ENCODE measurements at regions not wholly inside any gene's neighbourhood (a gene's known extent, or its start where the extent isn't known, plus 50 kb on each side); places are given as distances from the start of the nearest gene placed in this dataset.
A peak's percentile ranks its signal among the peaks of the same experiment; 100 is the strongest.

DNA sequence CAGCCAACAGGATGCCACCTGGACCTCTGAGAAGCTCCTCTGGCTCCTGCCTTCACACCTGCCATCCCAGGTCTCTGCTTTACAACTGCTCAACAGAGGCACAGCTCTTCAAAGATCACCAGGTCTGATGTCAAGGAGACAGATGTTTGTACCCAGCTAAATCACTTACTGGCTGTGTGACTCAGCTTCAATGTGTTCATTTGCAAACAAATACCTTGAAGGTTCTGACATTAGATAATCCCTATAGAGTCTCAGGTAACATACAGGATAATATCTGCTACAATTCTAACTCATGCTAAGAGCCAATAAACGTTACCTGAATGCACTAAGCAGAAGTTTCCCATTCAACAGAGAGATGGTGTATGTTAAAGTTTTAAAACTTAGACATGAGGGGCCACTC, 163.4 kb upstream of the IGF1R start:
- FAIRE-seq, result no peak

DNA sequence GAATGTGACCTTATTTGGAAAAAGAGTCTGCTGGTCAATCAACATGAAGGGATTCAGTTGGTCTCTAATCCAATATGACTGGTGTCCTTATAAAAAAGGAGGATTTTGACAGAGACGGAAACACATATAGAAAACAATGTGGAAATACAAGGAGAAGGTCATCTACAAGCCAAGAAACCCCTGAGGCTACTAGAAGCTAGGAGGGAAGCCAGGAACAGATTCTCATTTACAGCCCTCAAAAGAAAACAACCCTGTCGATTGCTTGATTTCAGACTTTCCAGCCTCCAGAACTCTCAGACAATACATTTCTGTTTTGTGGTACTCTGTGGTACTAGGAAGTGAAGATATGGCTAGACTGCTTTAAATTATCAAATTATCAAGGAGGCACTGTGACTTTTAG, 162.9 kb upstream of the IGF1R start:
- FAIRE-seq, result no peak

DNA sequence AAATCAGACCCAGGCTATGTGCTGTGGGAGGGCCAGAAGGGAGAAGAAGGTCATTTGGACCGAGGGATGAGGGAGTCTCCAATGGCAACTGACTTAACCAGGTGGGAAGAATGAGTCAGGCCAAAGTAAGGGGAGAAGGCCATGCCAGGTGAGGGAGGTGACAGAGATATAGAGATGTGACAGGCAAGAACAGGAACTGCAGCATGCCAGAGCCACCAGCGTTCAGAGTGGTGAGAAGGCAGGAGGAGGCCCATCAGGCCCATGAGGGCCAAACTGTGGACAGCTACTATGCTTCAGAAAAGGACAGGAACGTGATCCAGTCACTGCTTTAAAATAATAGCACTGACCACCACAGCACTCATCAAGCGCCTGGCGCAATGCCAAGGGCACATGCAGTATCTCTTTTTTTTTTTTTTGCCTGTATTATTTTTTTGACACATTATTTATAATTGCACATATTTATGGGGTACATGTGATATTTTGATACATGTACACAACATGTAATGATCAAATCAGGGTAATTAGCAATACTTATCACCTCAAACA, 154.3 kb upstream of the IGF1R start:
- FAIRE-seq, result no peak

DNA sequence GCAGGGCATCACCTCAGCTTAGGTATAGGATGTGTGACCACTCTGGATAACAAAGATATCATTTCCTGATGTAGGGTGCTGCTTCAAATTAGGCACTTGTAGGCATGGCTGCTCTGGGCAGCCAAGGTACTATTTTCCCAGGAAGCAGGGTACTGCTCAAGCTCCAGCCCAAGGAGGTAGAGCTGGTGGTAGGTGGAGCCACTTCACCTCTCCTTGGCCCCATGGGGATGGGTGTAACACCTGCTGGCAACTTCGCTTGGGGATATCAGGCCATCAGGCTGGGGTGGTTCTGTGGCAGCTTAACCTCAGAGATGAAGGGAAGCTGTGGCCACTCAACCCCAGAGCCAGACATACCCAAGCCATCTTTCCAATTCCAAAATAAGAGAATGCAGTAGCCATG, 147.1 kb upstream of the IGF1R start:
- no peak for FAIRE-seq

DNA sequence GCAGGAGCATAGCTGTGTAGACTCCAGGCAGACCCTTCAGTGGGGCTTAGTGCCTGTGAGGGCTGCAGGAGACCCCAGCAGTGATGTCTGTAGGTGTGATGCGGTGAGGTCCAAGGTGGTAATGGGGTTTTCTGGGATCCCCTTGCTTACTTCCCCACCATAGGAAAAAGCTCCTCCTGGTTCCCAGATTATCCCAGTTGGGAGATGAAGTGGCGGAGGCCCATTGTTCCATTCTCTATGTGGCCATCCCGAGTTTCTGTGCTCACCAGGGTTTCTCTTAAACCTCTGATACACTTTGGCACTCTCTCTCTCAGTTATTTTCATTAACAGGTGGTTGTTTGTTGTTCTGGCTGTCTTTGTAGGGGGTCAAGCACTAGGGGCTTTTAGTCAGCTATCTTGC, 146.7 kb upstream of the IGF1R start:
- FAIRE-seq, result no peak

DNA sequence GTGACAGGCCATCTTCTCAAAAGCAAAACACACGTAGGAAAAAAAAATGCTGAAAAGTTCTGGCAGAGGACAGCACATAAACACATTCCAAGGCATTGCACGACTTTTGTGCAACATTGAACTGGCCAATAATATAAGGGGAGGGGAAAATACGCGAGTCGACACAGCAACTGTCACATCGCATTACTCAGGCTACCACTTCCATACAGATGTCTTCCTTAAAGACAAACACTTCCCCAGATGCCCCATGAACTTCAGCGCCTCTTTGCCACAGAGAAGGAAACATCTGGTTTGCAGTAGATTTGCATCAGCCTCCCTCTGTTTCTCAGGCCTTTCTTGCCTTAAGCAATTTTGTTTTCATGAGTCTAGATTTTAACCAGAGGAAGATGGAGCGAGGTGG, 144.4 kb upstream of the IGF1R start:
- no peak for FAIRE-seq

DNA sequence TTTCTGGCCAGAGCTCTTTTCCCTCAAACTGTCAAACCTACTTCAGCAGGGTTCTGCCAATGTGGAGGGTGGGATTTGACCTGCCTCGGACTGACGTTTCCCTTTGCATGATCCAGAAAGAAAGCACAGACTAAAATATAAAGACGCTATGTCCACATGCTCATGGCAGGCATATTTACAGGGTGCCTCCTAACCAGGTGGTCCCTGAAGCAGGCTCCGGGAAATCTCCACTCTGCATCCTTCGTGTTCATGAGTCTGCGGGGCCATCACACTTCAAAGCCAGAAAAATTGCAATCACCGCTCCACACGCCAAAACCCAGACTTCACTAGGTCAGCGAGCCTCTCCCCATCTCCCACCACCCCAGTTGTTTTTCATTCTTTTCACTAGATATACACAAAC, 143.3 kb upstream of the IGF1R start:
- FAIRE-seq, result no peak

DNA sequence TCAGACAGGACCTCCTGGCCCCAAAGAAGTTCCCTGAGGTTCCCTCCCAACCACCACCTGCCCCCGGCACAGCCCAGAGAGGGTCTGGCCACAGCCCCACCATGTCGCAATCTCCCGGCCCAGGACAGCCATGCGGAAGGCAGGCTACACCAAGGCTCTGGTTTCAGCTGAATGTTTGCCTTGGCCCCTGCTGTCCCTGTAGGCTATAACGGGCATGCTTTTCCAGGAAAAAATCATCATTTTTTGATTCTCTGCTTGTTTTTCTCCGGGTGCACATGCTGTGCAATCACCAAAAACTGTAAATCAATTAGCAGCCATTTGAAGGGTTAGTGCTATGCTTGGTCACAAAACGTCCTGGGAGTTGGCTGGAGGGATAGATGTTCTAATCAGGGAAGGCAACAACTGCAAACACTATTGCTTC, 142.7 kb upstream of the IGF1R start:
- no peak for FAIRE-seq

DNA sequence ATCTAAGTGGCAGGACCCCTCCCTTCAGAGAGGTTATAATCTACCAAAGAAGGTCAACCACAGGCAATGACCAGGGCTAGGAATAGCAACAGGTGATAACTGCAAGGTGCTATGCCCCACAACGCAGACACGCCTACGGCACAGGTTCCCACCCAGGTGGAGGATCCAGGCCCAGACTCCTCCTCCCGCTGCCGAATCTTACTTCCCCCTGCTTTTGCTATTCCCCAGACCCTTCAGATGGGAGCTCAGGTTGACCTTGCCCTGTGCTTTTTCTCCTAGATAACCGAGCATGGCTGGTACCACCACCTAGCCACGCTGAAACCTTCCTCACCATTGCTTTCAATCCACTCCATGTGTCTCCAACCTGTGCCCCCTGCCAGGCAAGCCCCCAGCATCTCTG, 142.2 kb upstream of the IGF1R start:
- FAIRE-seq, result no peak

DNA sequence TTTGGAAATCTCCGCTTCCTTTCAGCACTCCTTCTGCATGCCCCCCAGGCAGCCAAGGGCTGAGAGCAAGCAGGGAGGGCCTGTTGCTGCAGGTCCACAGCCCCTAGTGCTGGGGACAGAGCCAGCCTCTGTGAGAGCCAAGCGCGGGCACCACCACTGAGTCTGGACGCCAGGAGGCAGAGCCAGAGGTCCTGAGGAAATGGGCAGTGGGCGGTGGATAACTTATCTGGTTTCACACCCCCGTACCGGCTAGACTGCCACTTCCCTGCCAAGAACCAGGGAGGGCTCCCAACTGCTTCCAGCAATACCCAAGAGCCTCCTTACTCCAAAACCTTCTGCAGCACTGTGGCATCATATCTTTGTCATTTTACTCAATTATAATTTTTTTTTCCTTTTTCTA, 141.6 kb upstream of the IGF1R start:
- FAIRE-seq, result no peak

DNA sequence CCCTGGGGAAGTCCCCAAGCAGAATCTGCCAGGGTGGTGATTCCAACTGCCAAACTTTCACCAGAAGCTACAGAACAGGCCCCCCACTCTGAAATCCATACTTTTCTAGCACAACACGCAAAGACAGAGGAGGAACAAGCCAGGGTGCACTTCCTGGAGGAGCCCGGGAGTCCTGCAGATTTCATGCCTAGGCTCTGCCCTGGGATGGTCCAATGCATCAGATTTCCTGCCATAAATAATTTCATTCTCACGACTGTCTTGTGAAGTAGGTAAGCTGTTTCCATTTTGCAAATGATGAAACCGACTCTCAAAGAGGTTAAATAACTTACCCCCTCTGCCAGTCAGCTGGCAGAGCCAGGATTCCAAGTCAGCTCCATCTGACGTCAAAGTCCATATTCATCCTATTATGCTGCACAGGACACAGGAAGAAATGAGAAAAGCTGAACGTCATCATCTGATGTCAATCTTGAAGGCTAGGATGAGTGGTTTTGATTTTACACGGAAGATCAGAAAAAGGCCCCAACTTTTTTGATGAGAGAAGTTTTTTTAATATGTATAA, 134.8 kb upstream of the IGF1R start:
- no peak for FAIRE-seq

DNA sequence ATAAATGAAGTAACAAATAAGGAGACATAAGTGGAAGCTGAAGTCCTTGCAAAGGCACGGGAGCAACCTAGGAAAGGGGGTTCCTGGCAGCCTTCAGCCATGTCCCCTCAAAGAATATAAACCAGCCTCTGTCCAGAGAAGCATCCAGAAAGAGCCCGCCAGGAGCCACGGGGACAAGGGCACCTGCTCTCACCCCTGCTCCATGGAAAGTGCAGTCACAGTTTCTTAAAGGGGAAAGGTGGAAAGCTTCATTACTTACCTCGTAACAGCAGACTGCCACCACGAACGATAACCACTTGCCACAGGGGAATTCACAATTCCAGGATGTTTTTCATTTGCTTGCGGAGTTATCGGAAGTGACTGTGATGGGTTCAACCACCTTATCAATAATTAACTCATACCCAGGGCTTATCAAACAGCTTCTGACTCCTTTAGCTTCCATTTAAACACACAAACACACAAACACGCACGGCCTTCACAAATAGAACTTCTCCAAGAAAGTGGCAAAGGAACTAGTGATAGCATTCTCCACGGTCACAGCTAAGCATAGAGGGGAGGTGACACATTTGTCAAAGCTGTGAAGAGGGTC, 134.2 kb upstream of the IGF1R start:
- FAIRE-seq, result no peak

DNA sequence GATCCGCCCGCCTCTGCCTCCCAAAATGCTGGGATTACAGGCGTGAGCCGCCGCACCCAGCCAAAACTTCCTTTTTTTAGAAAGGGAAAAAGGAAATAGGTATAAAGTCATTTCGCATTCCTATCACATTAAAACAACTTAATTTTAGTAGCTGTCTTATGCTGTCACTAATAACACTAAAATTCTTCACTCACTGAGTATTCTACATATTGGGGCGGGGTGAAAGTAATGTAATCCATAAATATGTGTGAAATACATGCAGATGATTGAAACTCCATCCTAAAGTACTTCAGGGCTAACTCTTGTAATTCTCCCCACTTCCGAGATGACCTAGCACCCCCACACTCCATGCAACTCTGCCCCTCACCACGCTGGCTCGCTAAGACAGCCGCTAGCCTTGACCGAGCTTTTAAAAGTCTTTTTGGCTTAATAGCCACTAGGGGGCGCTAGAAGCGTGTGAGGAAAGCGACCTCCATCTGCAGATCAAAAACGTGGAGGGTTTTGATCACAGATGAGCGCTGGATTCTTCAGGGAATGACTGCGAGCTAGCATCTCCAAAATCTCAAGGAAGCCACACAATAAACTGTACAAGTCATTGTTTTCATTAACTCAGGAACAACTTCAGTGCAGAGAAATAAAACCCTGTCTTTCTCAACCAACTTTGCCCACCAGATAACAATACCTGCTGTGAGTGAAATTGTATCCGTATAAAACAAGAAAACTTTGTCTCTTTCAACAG, 129.3 kb upstream of the IGF1R start:
- peak; percentile 51 for FAIRE-seq

DNA sequence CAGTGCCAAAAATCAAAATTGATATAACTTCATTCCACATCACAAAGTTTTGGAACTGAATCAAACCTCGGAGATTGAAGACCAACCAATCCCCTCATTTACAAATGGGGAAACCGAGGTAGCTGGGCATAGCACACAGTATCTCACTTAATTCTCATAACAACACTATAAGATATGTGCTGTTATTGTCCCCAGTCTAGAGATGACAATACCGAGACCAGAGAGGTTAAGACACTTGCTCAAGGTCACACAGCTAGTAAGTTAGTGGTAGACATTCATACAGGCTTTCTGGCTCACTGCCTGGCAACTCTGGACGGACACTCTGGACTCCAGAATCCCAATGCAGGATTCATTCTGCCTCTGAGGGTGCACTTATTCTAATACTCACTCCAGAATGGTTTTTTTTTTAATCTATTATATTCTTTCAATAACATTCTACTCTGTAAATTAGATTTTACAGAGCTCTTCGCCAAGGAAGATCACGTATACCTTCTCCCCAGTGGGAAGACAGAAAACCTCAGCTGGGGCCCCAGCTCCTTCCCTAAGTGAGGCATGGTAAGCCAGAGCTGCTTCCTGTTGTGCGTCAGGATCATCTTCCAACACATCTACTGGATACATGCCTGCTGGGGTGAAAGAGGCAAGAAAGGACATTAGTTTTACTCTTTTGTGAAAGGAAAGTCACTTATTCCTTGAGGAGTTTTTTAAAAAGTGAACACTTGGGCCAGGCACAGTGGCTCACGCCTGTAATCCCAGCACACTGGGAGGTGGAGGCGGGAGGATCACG, 128.4 kb upstream of the IGF1R start:
- no peak for FAIRE-seq

DNA sequence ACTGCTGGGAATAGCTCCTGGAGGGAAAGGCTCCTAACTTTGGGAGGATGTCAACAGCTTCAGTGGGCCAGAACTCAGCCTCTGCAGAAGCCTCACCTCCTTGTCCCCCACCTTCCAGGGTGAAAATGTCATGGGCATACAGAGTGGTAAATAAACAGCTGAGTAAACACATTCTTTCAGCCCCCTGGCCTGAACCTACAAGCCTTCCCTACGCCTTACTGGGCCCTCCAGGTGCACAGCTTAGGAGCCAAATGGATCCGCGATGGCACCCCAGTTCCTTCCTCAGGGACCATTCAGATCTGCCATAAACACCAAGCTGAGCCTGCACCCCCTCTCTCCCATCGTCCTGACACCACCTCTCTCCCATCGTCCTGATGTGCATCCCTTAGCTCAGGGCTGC, 126.2 kb upstream of the IGF1R start:
- FAIRE-seq, result no peak

DNA sequence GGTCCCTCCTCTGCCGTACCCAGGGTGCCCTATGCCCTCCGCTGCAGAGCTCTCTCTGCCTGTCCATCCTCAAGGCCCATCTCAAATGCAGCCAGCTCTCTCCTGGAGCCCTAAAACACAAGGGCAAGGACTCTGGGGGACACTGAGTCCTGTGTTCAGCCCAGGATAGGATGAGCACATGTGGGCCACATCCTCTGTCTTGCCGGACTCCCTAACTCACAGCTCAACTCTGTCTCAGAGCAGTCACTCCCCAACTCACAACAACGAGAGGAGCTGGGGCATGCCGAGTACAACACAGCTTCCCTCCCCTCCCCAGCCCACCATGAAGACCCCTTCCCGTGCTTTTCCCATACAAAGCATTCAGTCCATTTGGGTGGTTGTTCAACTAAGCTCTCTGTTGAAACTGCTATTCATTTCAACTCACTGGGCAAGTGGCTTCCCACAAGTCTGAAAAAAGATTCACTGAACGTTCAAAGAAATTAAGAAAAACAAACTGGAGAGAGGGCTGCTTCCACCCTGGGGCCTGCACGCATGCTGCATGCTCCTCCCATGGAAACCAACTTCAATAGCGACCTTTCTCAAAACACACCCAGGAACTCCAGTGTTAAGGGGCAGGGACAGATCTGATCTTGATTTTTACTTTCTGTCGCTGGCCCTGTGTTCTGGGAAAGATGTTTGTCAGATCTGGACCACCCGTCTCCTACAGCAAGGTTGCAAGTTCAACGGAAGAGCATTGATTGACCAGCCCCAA, 124.3 kb upstream of the IGF1R start:
- no peak for FAIRE-seq

DNA sequence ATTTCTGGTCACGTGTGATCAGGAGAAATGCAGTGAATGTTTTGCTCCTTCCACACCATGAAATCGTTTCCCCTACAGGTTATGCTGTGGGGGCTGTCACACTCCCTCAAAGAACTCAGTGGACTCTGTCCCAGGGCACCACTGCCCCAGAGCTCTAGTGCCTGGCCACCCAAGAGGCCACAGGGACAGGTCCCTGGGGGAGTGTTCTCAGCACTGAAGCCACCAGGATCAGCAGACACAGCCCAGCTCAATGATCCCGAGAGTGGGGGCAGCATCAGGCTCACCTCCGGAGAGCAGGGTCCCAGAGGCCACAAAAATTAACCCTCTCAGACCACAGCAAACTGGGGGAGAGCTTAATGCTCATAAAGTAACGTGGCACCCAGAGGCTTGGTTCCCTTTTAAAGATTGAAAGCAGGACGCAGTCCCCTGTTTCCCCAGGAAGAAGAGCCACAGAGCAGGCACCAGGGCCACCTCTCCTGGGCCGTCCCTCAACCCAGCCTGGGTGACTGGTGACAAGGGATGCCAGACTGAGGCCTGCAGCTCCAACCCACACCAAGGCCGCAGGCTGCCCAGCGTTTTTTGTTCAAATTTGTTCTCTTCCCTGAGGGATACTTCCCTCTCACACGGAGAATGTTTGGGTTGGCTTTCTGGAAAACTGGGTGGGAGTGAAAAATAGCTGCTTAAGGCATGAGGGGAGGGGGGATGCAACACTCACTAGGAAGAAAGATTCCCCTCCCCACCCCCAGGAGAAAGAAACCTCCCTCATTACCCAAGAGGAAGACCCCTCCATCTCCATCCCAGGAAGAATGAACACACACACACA, 123.3 kb upstream of the IGF1R start:
- no peak for FAIRE-seq

DNA sequence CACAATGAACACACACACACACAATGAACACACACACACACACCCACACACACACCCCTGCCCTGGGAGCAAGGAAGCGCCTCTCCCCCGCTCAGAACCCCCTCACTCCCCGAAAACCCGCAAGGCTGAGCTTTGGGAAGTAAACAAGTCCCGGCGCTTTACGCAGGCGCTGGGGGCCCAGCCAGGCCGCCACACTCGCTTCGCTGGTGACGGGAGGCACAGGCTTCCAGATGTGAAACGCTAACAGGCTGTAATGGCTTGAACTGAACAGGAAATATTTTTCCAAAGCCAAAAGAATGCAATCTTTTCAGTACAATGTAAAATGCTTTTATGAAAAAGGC, 122.7 kb upstream of the IGF1R start:
- no peak for FAIRE-seq

DNA sequence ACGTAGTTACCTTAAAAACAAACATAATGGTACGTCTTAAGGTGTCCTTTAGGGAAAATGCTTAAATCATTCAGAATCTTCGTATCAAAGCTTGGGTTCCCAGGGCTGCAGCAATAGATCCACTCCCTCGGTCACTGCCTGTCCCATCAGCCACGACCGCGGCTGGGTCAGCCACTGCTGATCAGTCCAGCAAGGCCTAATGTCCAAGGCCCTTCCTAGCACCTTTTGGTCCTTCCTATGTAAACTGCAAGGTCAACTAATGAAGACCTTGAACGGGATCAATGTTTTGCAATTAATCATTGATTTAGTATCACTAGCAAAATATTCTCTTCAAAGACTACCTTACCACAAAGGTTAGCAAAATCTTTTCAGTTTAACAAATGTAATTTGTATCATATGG, 122.2 kb upstream of the IGF1R start:
- FAIRE-seq, result no peak

DNA sequence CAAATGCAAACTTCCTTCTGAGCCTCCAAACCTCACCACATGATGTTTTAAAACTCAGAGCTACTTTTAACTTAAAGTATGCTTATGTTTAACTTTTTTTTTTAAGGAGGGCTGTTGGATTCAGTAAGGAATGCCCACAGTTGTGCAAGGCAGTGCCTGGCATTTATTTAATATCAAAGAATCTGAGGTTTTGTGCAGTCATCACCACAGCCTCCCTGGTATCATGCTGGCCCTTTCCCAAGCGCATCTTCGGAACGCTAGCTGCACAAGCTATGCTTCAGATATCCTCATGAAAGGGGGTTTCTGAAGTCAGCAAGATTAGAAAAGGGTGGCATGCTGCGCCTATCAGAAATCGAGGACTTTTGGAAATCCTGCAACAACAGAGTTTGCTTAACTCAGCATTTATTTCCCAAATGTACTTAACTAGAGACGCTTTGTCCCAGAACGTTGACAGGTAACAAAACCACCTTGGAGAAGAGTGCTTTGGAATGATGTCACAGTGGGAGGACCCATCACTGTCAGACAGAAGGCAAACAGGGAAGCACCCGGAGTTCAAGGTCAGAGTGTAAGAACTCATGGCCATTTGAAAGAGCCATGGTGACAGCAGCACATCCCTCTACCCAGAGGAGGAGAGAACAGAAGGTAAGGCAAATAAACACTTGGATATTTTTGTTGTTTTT, 120.2 kb upstream of the IGF1R start:
- FAIRE-seq, result no peak

All from A204.1 (cell line).